T follicular helper cell (primary cell): ENCODE measurements at regions not wholly inside any gene's neighbourhood (a gene's known extent, or its start where the extent isn't known, plus 50 kb on each side); places are given as distances from the start of the nearest gene placed in this dataset.
"Not testable (repeated sequence)": the region's sequence is repeated elsewhere in the genome, so short reads cannot be mapped to it uniquely, and the experiment has no call there.

ENCODE experiments used
- DNase-seq: peaks from one replicate; pipeline ENCODE4 v3.0.0-alpha.2; 2020; ENCODE audit warnings: low read depth

- DNase-seq = no peak
Observed at GRCh38 chr5:56421246-56422075, 188.3 kb upstream of the ANKRD55 start.

GRCh38 chr5:56420323-56420722 lies 187.2 kb upstream of the ANKRD55 start:
- no peak for DNase-seq

- no peak for DNase-seq
Observed at GRCh38 chr5:56419667-56420066, 186.5 kb upstream of the ANKRD55 start.

- no peak for DNase-seq
Observed at GRCh38 chr5:56415356-56415765, 182.2 kb upstream of the ANKRD55 start.

GRCh38 chr5:56414066-56414465 lies 180.9 kb upstream of the ANKRD55 start:
- no peak for DNase-seq

- no peak for DNase-seq
Observed at GRCh38 chr5:56413546-56413945, 180.4 kb upstream of the ANKRD55 start.

- no peak for DNase-seq
Observed at GRCh38 chr5:56412601-56413379, 179.7 kb upstream of the ANKRD55 start.

- DNase-seq = no peak
Observed at GRCh38 chr5:56410696-56411095, 177.6 kb upstream of the ANKRD55 start.

GRCh38 chr5:56409331-56410190 lies 176.4 kb upstream of the ANKRD55 start:
- no peak for DNase-seq

GRCh38 chr5:56406838-56407237 lies 173.7 kb upstream of the ANKRD55 start:
- no peak for DNase-seq

- DNase-seq = no peak
Observed at GRCh38 chr5:56406221-56406620, 173.1 kb upstream of the ANKRD55 start.

- no peak for DNase-seq
Observed at GRCh38 chr5:56405116-56405908, 172.2 kb upstream of the ANKRD55 start.

GRCh38 chr5:56402266-56403220 lies 169.4 kb upstream of the ANKRD55 start:
- DNase-seq = no peak

GRCh38 chr5:56397796-56398195 lies 164.7 kb upstream of the ANKRD55 start:
- not testable (repeated sequence) for DNase-seq

- no peak for DNase-seq
Observed at GRCh38 chr5:56396634-56397033, 163.5 kb upstream of the ANKRD55 start.

- no peak for DNase-seq
Observed at GRCh38 chr5:56389261-56389660, 156.1 kb upstream of the ANKRD55 start.

GRCh38 chr5:56388229-56388985 lies 155.3 kb upstream of the ANKRD55 start:
- DNase-seq = no peak

- DNase-seq = no peak
Observed at GRCh38 chr5:56386046-56386445, 152.9 kb upstream of the ANKRD55 start.

GRCh38 chr5:56384186-56384585 lies 151.1 kb upstream of the ANKRD55 start:
- no peak for DNase-seq
